ENCODE measurements at regions not wholly inside any gene's neighbourhood (a gene's known extent, or its start where the extent isn't known, plus 50 kb on each side); places are given as distances from the start of the nearest gene placed in this dataset.

DNA sequence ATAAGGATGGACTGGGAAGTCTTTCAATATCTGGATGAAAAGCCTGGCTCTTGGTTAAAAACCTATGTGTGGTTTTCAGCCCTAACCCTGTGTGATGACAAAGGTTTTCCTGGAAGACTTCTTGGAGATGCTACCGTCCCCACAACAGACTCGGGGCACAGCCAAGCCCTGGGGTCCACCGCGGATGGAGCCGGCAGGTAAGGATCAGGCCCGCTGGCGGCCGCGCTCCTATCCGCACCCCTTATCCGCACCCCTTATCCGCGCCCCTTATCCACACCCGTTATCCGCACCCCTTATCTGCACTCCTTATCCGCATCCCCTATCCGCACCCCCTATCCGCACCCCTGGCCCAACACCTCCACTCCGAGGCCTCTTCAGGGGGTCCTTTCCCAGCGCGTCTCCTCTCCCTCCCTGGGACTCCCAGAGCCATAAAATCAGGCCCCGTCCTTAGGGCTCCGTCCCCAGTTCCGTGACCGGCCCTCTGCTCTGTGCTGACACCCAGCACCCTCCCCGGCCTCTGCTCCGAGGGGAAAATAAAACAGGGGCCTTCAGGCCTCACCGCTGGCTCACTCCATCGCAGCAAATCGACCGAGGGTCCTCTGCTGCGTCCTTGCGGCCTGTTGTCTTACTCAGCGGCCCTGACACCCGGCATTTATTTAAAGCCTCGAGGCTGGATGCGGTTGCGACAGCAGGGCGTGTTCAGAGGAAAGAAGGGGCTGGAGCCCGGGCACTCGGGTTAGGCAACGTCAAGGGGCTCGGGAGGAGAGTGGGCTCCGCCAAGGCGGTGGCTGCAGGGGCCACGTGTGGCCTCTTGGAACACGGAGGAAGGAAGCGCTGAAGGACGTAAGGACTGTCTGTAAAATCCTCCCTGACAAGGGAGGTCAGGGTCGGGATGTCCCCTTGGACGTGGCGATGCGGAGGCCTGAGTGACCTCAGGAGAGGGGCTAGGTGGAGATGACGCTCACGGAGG is 215.1 kb upstream of the ADARB2 start:
- Histone ChIP-seq H3K27ac (no peak overlapping the region), H3K36me3 (ENCODE audit: low read depth, missing control alignments) (no peaks in the 10 kb centered on the region), H3K4me3 (peak overlapping the region in 1 of 2 donors; percentile 6), H3K4me1 (no peaks in the 10 kb centered on the region), H3K9me3 (no peaks in the 10 kb centered on the region), H3K27me3 (no peaks in the 10 kb centered on the region)
- intact Hi-C loops (cut with DNase I; ENCODE audit: low total_unique reads), result no loop called here
- DNase-seq, result no peak
- TF ChIP-seq POLR2A (IDR thresholded peaks at IDR 0.05), result no peak
- TF ChIP-seq, protein P1, sequence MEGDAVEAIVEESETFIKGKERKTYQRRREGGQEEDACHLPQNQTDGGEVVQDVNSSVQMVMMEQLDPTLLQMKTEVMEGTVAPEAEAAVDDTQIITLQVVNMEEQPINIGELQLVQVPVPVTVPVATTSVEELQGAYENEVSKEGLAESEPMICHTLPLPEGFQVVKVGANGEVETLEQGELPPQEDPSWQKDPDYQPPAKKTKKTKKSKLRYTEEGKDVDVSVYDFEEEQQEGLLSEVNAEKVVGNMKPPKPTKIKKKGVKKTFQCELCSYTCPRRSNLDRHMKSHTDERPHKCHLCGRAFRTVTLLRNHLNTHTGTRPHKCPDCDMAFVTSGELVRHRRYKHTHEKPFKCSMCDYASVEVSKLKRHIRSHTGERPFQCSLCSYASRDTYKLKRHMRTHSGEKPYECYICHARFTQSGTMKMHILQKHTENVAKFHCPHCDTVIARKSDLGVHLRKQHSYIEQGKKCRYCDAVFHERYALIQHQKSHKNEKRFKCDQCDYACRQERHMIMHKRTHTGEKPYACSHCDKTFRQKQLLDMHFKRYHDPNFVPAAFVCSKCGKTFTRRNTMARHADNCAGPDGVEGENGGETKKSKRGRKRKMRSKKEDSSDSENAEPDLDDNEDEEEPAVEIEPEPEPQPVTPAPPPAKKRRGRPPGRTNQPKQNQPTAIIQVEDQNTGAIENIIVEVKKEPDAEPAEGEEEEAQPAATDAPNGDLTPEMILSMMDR (IDR thresholded peaks at IDR 0.05), result no peak
- WGBS, 2 donors, result 77 to 78% methylated on average over 46 to 55 of the region's 55 CpGs

DNA sequence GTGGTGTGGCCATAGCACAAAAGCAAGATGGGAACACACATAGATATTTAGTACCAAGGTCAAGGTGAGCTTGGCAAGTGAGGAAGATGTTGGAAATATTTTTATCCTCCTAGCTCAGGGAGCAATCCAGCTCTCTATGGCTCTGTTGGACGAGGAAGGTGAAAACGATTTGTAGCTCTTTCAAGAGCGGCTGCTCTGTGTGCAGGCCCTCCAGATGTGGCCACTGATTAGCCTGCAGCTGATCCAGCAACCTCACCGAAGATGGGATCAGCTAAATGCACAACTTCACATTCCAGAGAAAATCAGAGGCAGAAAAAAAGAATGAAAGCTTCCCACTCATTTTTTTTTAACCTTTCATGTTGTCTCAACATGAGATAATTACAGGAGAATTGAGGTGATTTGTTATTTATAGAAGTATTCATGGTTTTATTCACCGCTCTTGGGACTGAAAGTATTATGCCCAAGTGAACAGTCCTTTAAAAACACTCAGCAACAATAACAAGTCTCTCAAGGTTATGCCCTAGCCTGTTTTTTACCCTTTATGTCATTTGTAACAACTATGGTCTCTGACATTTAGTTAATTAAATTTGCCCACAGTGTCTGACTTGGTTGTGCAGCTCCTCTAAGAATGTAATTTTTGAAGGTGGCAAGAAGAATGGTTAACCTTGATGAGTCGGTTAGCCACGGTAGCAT is 213.6 kb upstream of the ADARB2 start:
- H3K9me3 ChIP-seq, result no peaks in the 10 kb centered on the region
- H3K27me3 ChIP-seq, result no peaks in the 10 kb centered on the region
- TF ChIP-seq POLR2A (IDR thresholded peaks at IDR 0.05), result no peak
- TF ChIP-seq, protein P1 (IDR thresholded peaks at IDR 0.05), result no peak
- H3K4me1 ChIP-seq, result no peaks in the 10 kb centered on the region
- WGBS, 2 donors, result 40 to 54% methylated on average over 7 of the region's 7 CpGs
- H3K36me3 ChIP-seq (ENCODE audit: low read depth, missing control alignments), result no peaks in the 10 kb centered on the region
- intact Hi-C loops (cut with DNase I; ENCODE audit: low total_unique reads), result no loop called here
- DNase-seq, result no peak
- no peak overlapping the region for H3K4me3 ChIP-seq
- no peak overlapping the region for H3K27ac ChIP-seq

DNA sequence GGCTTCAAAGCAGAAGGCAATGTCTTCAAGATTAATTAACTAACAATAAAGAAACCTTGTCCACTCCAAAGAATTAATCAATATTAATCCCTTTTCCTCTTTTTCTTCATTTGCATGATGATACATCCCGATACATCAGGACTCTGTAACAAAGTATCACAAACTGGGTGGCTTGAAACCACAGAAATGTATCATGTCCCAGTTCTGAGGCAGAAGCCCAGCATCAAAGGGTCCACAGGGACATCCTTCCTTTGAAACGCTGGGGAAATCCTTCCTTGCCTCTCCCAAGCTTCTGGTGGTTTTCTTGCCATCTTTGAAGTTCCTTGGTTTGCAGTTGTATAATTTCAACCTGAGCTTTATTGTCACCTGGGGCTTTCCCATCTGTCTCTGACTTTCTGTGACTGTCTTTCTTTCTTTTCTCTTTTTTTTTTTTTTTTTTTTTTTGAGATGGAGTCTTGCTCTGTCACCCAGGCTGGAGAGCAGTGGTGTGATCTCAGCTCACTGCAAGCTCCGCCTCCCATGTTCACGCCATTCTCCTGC is 210.2 kb upstream of the ADARB2 start:
- intact Hi-C loops (cut with DNase I; ENCODE audit: low total_unique reads), result no loop called here
- no peak for DNase-seq
- Histone ChIP-seq H3K36me3 (ENCODE audit: low read depth, missing control alignments) (no peaks in the 10 kb centered on the region), H3K4me3 (no peak overlapping the region), H3K4me1 (no peaks in the 10 kb centered on the region), H3K9me3 (no peaks in the 10 kb centered on the region), H3K27me3 (no peaks in the 10 kb centered on the region), H3K27ac (no peak overlapping the region)
- 77 to 84% methylated on average over 4 of the region's 4 CpGs for WGBS, 2 donors
- no peak for TF ChIP-seq POLR2A (IDR thresholded peaks at IDR 0.05)

DNA sequence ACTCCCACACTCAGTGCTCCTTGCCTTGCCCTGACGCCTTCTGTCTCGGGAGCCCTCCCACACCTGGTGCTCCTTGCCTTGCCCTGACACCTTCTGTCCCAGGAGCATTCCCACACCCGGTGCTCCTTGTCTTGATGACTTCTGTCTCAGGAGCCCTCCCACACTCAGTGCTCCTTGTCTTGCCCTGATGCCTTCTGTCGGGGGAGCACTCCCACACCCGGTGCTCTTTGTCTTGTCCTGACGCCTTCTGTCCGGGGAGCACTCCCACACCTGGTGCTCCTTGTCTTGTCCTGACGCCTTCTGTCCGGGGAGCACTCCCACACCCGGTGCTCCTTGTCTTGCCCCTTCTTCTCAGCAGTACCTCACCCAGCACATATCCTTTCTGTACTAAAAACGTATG is 207.2 kb upstream of the ADARB2 start:
- intact Hi-C loops (cut with DNase I; ENCODE audit: low total_unique reads), result no loop called here
- no peak for DNase-seq
- H3K36me3 ChIP-seq (ENCODE audit: low read depth, missing control alignments), result no peaks in the 10 kb centered on the region
- TF ChIP-seq, protein P1 (IDR thresholded peaks at IDR 0.05), result no peak
- TF ChIP-seq POLR2A (IDR thresholded peaks at IDR 0.05), result no peak
- no peaks in the 10 kb centered on the region for H3K27me3 ChIP-seq
- WGBS, 2 donors, result 68 to 81% methylated on average over 11 of the region's 11 CpGs
- no peak overlapping the region for H3K27ac ChIP-seq
- no peaks in the 10 kb centered on the region for H3K4me1 ChIP-seq
- no peak overlapping the region for H3K4me3 ChIP-seq
- H3K9me3 ChIP-seq, result no peaks in the 10 kb centered on the region

DNA sequence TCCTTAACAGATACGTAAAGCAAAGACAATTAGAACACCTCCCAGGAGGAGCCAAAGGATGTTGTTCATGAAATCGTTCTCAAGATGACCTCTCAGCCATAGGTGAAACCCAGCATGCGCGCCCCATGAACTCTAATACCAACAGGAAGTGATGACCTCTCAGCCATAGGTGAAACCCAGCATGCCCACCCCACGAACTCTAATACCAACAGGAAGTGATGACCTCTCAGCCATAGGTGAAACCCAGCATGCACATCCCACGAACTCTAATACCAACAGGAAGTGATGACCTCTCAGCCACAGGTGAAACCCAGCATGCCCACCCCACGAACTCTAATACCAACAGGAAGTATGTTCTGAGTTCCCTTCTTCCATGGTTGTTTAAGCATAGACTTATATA is 205.2 kb upstream of the ADARB2 start:
- Histone ChIP-seq H3K4me1 (no peaks in the 10 kb centered on the region), H3K9me3 (no peaks in the 10 kb centered on the region), H3K36me3 (ENCODE audit: low read depth, missing control alignments) (no peaks in the 10 kb centered on the region), H3K27me3 (no peaks in the 10 kb centered on the region), H3K27ac (no peak overlapping the region), H3K4me3 (no peak overlapping the region)
- no peak for DNase-seq
- 68 to 82% methylated on average over 7 of the region's 7 CpGs for WGBS, 2 donors
- intact Hi-C loops (cut with DNase I; ENCODE audit: low total_unique reads), result no loop called here
- TF ChIP-seq, protein P1 (IDR thresholded peaks at IDR 0.05), result no peak
- no peak for TF ChIP-seq POLR2A (IDR thresholded peaks at IDR 0.05)
